Posterior cingulate gyrus (tissue), 11 donors: ENCODE measurements at regions not wholly inside any gene's neighbourhood (a gene's known extent, or its start where the extent isn't known, plus 50 kb on each side); places are given as distances from the start of the nearest gene placed in this dataset.

ENCODE experiments used
- DNase-seq, 10 donors: peaks; one replicate each; pipeline versions ENCODE4 v3.0.0 to v3.0.0-alpha.2; 2020 to 2021; ENCODE audit warnings: mixed read lengths in 3 of 10
- intact Hi-C: fragments of 100-400 bp; cut with DNase I; formaldehyde crosslinking; loops from one replicate; pipeline ENCODE4 v1.15.1; 2023

GRCh38 chr2:120807751-120808150 lies 72.1 kb downstream of the GLI2 start:
- DNase-seq = no peak
- intact Hi-C loops = no loop called here

- DNase-seq = no peak
- intact Hi-C loops = no loop called here
Observed at GRCh38 chr2:120809151-120809550, 73.5 kb downstream of the GLI2 start.

GRCh38 chr2:120809609-120810440 lies 74.2 kb downstream of the GLI2 start:
- DNase-seq = no peak
- intact Hi-C loops = no loop called here

- DNase-seq = no peak
- intact Hi-C loops = no loop called here
Observed at GRCh38 chr2:120810639-120811038, 75.0 kb downstream of the GLI2 start.

- intact Hi-C loops = no loop called here
- DNase-seq = no peak
Observed at GRCh38 chr2:120812866-120813265, 77.2 kb downstream of the GLI2 start.

GRCh38 chr2:120814352-120814751 lies 78.7 kb downstream of the GLI2 start:
- intact Hi-C loops = no loop called here
- DNase-seq = peak in 3 of 10 donors; percentile 7 to 57 (median 27)

GRCh38 chr2:120815292-120815691 lies 79.6 kb downstream of the GLI2 start:
- intact Hi-C loops = no loop called here
- peak in 4 of 10 donors; percentile 18 to 64 (median 46) for DNase-seq

- intact Hi-C loops = no loop called here
- peak in 3 of 10 donors; percentile 48 to 79 (median 78) for DNase-seq
Observed at GRCh38 chr2:120817136-120817955, 81.7 kb downstream of the GLI2 start.

GRCh38 chr2:120817956-120818325 lies 82.3 kb downstream of the GLI2 start:
- intact Hi-C loops = no loop called here
- DNase-seq = peak in 2 of 10 donors; percentile 42 to 64

GRCh38 chr2:120818441-120818920 lies 82.8 kb downstream of the GLI2 start:
- DNase-seq = peak in 3 of 10 donors; percentile 49 to 82 (median 70)
- intact Hi-C loops = no loop called here

- DNase-seq = peak in 3 of 10 donors; percentile 11 to 44 (median 37)
- intact Hi-C loops = no loop called here
Observed at GRCh38 chr2:120819720-120820210, 84.1 kb downstream of the GLI2 start.

- intact Hi-C loops = no loop called here
- DNase-seq = peak in 3 of 10 donors; percentile 39 to 76 (median 69)
Observed at GRCh38 chr2:120820263-120820952, 84.7 kb downstream of the GLI2 start.

- peak in 3 of 10 donors; percentile 59 to 81 (median 75) for DNase-seq
- intact Hi-C loops = no loop called here
Observed at GRCh38 chr2:120820953-120821279, 85.2 kb downstream of the GLI2 start.

- peak in 3 of 10 donors; percentile 42 to 67 (median 52) for DNase-seq
- intact Hi-C loops = no loop called here
Observed at GRCh38 chr2:120821446-120822160, 85.9 kb downstream of the GLI2 start.

- DNase-seq = peak in 3 of 10 donors; percentile 47 to 70 (median 70)
- intact Hi-C loops = no loop called here
Observed at GRCh38 chr2:120822933-120823332, 87.3 kb downstream of the GLI2 start.

- peak in 3 of 10 donors; percentile 5 to 50 (median 47) for DNase-seq
- intact Hi-C loops = no loop called here
Observed at GRCh38 chr2:120823551-120823950, 87.9 kb downstream of the GLI2 start.

GRCh38 chr2:120824246-120824645 lies 88.6 kb downstream of the GLI2 start:
- intact Hi-C loops = no loop called here
- peak in 2 of 10 donors; percentile 41 to 46 for DNase-seq

- peak; percentile 61 to 97 (median 79) for DNase-seq
- intact Hi-C loops = no loop called here
Observed at GRCh38 chr2:120825370-120826259, 89.9 kb downstream of the GLI2 start.

- intact Hi-C loops = no loop called here
- DNase-seq = peak in 1 of 10 donors; percentile 69
Observed at GRCh38 chr2:120826260-120826648, 90.6 kb downstream of the GLI2 start.
